IMR-90 (cell line): ENCODE measurements at regions not wholly inside any gene's neighbourhood (a gene's known extent, or its start where the extent isn't known, plus 50 kb on each side); places are given as distances from the start of the nearest gene placed in this dataset.

Experiments
- ATAC-seq: fragments of 200-7000 bp; cut with Tn5 transposase; 2 replicates; pipeline ENCODE4 v1.9.1; 2020; ENCODE audit warnings: low read depth, mild to moderate bottlenecking, moderate library complexity
- BruUV-seq: library from RNA; stranded (reverse); fragments of 400-500 nt; replicated peaks from 2 replicates; lab custom pipeline; 2021; lab: Mats Ljungman, UMichigan
- CTCF ChIA-PET: fragments of 300-600 bp; formaldehyde crosslinking; extraction: SDS; loops from one replicate; lab custom pipeline; 2021; ENCODE audit warnings: antibody characterized with exemption; lab: Yijun Ruan, JAX
- POLR2A ChIA-PET: fragments of 300-600 bp; sonication (Branson Sonifier 250); formaldehyde crosslinking; loops from one replicate; lab custom pipeline; 2022; ENCODE audit warnings: antibody characterized with exemption; ENCODE audit not compliant: unreplicated experiment; lab: Charles Lee
- DNase-seq: peaks from one replicate; pipeline ENCODE4 v3.0.0; 2013
- H2AFZ ChIP-seq: replicated peaks from 2 replicates; pipeline ENCODE3; 2013; ENCODE audit warnings: low read length, mild to moderate bottlenecking; ENCODE audit not compliant: poor library complexity
- H2AK5ac ChIP-seq: 2 replicates; pipeline ENCODE4 v1.6.1; 2013; ENCODE audit warnings: low read depth, low read length, inconsistent platforms
- H2AK9ac ChIP-seq: replicated peaks from 2 replicates; pipeline ENCODE3; 2013; ENCODE audit warnings: mild to moderate bottlenecking, low read depth, low read length, moderate library complexity; ENCODE audit not compliant: poor library complexity
- H2BK120ac ChIP-seq: 2 replicates; pipeline ENCODE4 v1.6.1; 2013; ENCODE audit warnings: low read depth, low read length, inconsistent platforms
- H2BK15ac ChIP-seq: 3 replicates; pipeline ENCODE4 v1.6.1; 2013; ENCODE audit warnings: low read depth, low read length, inconsistent platforms
- H2BK20ac ChIP-seq: 2 replicates; pipeline ENCODE4 v1.6.1; 2013; ENCODE audit warnings: low read depth, mild to moderate bottlenecking, inconsistent platforms, low read length, moderate library complexity
- H2BK5ac ChIP-seq: 2 replicates; pipeline ENCODE4 v1.6.1; 2013; ENCODE audit warnings: mild to moderate bottlenecking, low read depth, low read length, inconsistent platforms; ENCODE audit not compliant: poor library complexity, severe bottlenecking
- H3K14ac ChIP-seq: replicated peaks from 2 replicates; pipeline ENCODE4 v1.6.1; 2013; ENCODE audit warnings: low read depth, low read length, inconsistent platforms
- H3K18ac ChIP-seq: 2 replicates; pipeline ENCODE4 v1.6.1; 2013; ENCODE audit warnings: low read depth, low read length, control low read depth
- H3K23ac ChIP-seq: 2 replicates; pipeline ENCODE4 v1.6.1; 2013; ENCODE audit warnings: low read depth, low read length, inconsistent platforms
- H3K27ac ChIP-seq: 2 replicates; pipeline ENCODE4 v1.5.1; 2013; ENCODE audit warnings: mild to moderate bottlenecking, control low read depth, low read length; ENCODE audit not compliant: insufficient read depth
- H3K27me3 ChIP-seq: 2 replicates; pipeline ENCODE4 v1.6.1; 2013; ENCODE audit warnings: low read length; ENCODE audit not compliant: control insufficient read depth, insufficient read depth
- H3K36me3 ChIP-seq: 2 replicates; pipeline ENCODE4 v1.6.1; 2013; ENCODE audit warnings: low read length, mixed read lengths; ENCODE audit not compliant: control insufficient read depth, insufficient read depth
- H3K4ac ChIP-seq: 2 replicates; pipeline ENCODE4 v1.6.1; 2013; ENCODE audit warnings: low read depth, low read length, inconsistent platforms
- H3K4me1 ChIP-seq: 2 replicates; pipeline ENCODE4 v1.6.1; 2013; ENCODE audit warnings: low read length, mixed read lengths; ENCODE audit not compliant: control insufficient read depth, insufficient read depth
- H3K4me2 ChIP-seq: 2 replicates; pipeline ENCODE4 v1.6.1; 2013; ENCODE audit warnings: low read depth, mild to moderate bottlenecking, control low read depth, low read length, moderate library complexity
- H3K4me3 ChIP-seq: 2 replicates; pipeline ENCODE4 v1.5.1; 2013; ENCODE audit warnings: low read depth, mild to moderate bottlenecking, control low read depth, low read length, moderate library complexity; ENCODE audit not compliant: insufficient read depth
- H3K56ac ChIP-seq: 2 replicates; pipeline ENCODE4 v1.6.1; 2013; ENCODE audit warnings: low read length, inconsistent platforms; ENCODE audit not compliant: insufficient read depth; ENCODE audit errors: extremely low read depth
- H3K79me1 ChIP-seq, 2 experiments: 2 replicates each; pipeline ENCODE4 v1.6.1; 2013; ENCODE audit warnings: low read length in 2 of 2, inconsistent platforms in 1 of 2, low read depth in 1 of 2
- H3K9ac ChIP-seq: 2 replicates; pipeline ENCODE4 v1.6.1; 2013; ENCODE audit warnings: low read depth, low read length, control low read depth
- H3K9me1 ChIP-seq: 2 replicates; pipeline ENCODE4 v1.6.1; 2013; ENCODE audit warnings: low read length, inconsistent platforms; ENCODE audit not compliant: insufficient read depth
- H3K9me3 ChIP-seq: 2 replicates; pipeline ENCODE4 v1.6.1; 2013; ENCODE audit warnings: low read length; ENCODE audit not compliant: control insufficient read depth, insufficient read depth
- H4K20me1 ChIP-seq: 2 replicates; pipeline ENCODE4 v1.6.1; 2013; ENCODE audit warnings: low read length, inconsistent platforms; ENCODE audit not compliant: insufficient read depth
- H4K5ac ChIP-seq: 2 replicates; pipeline ENCODE4 v1.6.1; 2013; ENCODE audit warnings: mild to moderate bottlenecking, low read depth, low read length, control low read depth
- H4K8ac ChIP-seq, 2 experiments: 2 replicates each; pipeline ENCODE4 v1.6.1; 2013; ENCODE audit warnings: low read depth in 2 of 2, low read length in 2 of 2, control low read depth in 1 of 2, inconsistent platforms in 1 of 2
- H4K91ac ChIP-seq: 2 replicates; pipeline ENCODE4 v1.6.1; 2013; ENCODE audit warnings: low read depth, low read length, inconsistent platforms; ENCODE audit not compliant: insufficient read depth
- CHD1 ChIP-seq: IDR thresholded peaks from 2 replicates; pipeline ENCODE4 v1.6.1; 2012; ENCODE audit warnings: low read depth, low read length, improper control_type of control experiment
- RFX5 ChIP-seq: IDR thresholded peaks from 2 replicates; pipeline ENCODE4 v1.8.0; 2012; ENCODE audit warnings: low read depth, mild to moderate bottlenecking, low read length, moderate library complexity
- SMC3 ChIP-seq: fragments of 150-350 bp; IDR thresholded peaks from 2 replicates; pipeline ENCODE4 v1.6.1; 2016; ENCODE audit warnings: low read depth, mild to moderate bottlenecking, antibody characterized with exemption, low read length, moderate library complexity
- WGBS, 2 experiments: methylation state at CpG; one replicate each; pipeline versions ENCODE4 v1.1.5 to v1.1.7; 2013; ENCODE audit warnings: missing lambda C conversion rate in 2 of 2; ENCODE audit not compliant: insufficient read length in 1 of 2; ENCODE audit errors: extremely low coverage in 2 of 2; 5-methylcytosine and 5-hydroxymethylcytosine counted together
- dilution Hi-C: fragments of 300-500 bp; cut with HindIII; formaldehyde crosslinking; loops from one replicate; pipeline ENCODE4 v1.14.3; 2018; ENCODE audit warnings: low sequenced_read_pairs; ENCODE audit not compliant: unreplicated experiment
- in situ Hi-C: fragments of 300-500 bp; cut with MboI; formaldehyde crosslinking; loops from 3 replicates; pipeline ENCODE4 v1.14.3; 2019; ENCODE audit warnings: low sequenced_read_pairs, inconsistent platforms, mixed read lengths
- intact Hi-C: fragments of 100-400 bp; cut with micrococcal nuclease; formaldehyde crosslinking; loops from 2 replicates; pipeline ENCODE4 v1.10.0; 2022

GRCh38 chr4:123987408-123987807 lies 590.8 kb downstream of the SPRY1 start:
- no peaks in the 10 kb centered on the region for H3K27me3 ChIP-seq
- H3K18ac ChIP-seq = peak overlapping the region; percentile 98
- ATAC-seq (no peak), DNase-seq (no peak)
- no peaks in the 10 kb centered on the region for H4K20me1 ChIP-seq
- peak overlapping the region; percentile 94 for H2BK20ac ChIP-seq
- peak overlapping the region; percentile 79; the same call in 1 of the 3 replicates for H2BK15ac ChIP-seq
- no CpG with 5 or more reads among the region's 3 CpGs for WGBS, 2 experiments
- ChIA-PET CTCF (no interaction called here), POLR2A (no interaction called here)
- H4K5ac ChIP-seq = peak overlapping the region; percentile 92
- BruUV-seq = no TSS peak
- in situ Hi-C loops = no loop called here
- peak overlapping the region; percentile 93 for H2BK120ac ChIP-seq
- no peak for TF ChIP-seq SMC3
- TF ChIP-seq CHD1 = no peak
- no peak for TF ChIP-seq RFX5
- H3K4me3 ChIP-seq = no peak overlapping the region
- peak overlapping the region; percentile 20 to 41; a peak in 3 of 4 replicates for H4K8ac ChIP-seq
- H3K23ac ChIP-seq = peak overlapping the region; percentile 12; the same call in 1 of the 2 replicates
- H3K9me3 ChIP-seq = peaks cover 8% of the 10 kb centered on the region; the same call in 1 of the 2 replicates
- H3K79me1 ChIP-seq = no peaks in the 10 kb centered on the region
- peak overlapping the region; percentile 26; the same call in 1 of the 2 replicates for H3K27ac ChIP-seq
- peak overlapping the region; percentile 81 for H3K4ac ChIP-seq
- no peak overlapping the region for H2AFZ ChIP-seq
- no peaks in the 10 kb centered on the region for H3K36me3 ChIP-seq
- H2AK5ac ChIP-seq = peak overlapping the region; percentile 61
- H3K56ac ChIP-seq = no peak overlapping the region
- peaks cover 3% of the 10 kb centered on the region for H3K4me1 ChIP-seq
- H2BK5ac ChIP-seq = peak overlapping the region; percentile 92
- peak overlapping the region; percentile 77 for H2AK9ac ChIP-seq
- H3K14ac ChIP-seq = peak overlapping the region; percentile 79
- dilution Hi-C loops = no loop called here
- H3K9me1 ChIP-seq = no peaks in the 10 kb centered on the region
- intact Hi-C loops = loop anchor here (5.0 kb wide), 2 partner anchors 155 to 590 kb away; partner anchors contain the start of gene SPRY1
- no peak overlapping the region for H3K4me2 ChIP-seq
- peak overlapping the region; percentile 85 for H4K91ac ChIP-seq
- no peak overlapping the region for H3K9ac ChIP-seq
